Pancreas (tissue), 10 donors: ENCODE measurements at regions not wholly inside any gene's neighbourhood (a gene's known extent, or its start where the extent isn't known, plus 50 kb on each side); places are given as distances from the start of the nearest gene placed in this dataset.

Source experiments
- ATAC-seq, 4 donors: fragments of 200-7000 bp; cut with Tn5 transposase; one replicate each; pipeline versions ENCODE4 v1.8.0 to v1.9.1; 2020; ENCODE audit warnings: mild to moderate bottlenecking in 4 of 4, moderate library complexity in 4 of 4
- DNase-seq, 6 donors: peaks; one replicate each; pipeline ENCODE4 v3.0.0-alpha.2; 2020
- FAIRE-seq: peaks from 2 replicates; lab custom pipeline; 2012; peaks lifted over from hg19 to GRCh38; lab: Jason Lieb, UNC
- H3K27ac ChIP-seq, 4 donors: fragments of 200-600 bp; sonication (generic); 1 replicate in 3 of 4; 2 replicates in 1 of 4; pipeline versions ENCODE4 v1.5.0 to v1.8.0; 2020
- H3K27me3 ChIP-seq, 4 donors: fragments of 200-600 bp; one replicate each; pipeline ENCODE4 v1.8.0; 2021
- H3K36me3 ChIP-seq, 3 donors: fragments of 200-600 bp; sonication (generic) in 1 of 3; one replicate each; pipeline versions ENCODE4 v1.5.0 to v1.8.0; 2020 to 2021
- H3K4me1 ChIP-seq, 3 donors: fragments of 200-600 bp; one replicate each; pipeline ENCODE4 v1.8.0; 2021
- H3K4me3 ChIP-seq, 4 donors: fragments of 200-600 bp; sonication (generic) in 2 of 4; one replicate each; pipeline versions ENCODE4 v1.5.0 to v1.8.0; 2020 to 2021
- H3K9me3 ChIP-seq, 4 donors: fragments of 200-600 bp; one replicate each; pipeline ENCODE4 v1.8.0; 2021
- CTCF ChIP-seq, 4 donors: fragments of 200-600 bp; sonication (generic) in 3 of 4; IDR thresholded peaks; one replicate each; pipeline versions ENCODE4 v1.5.0 to v1.8.0; 2021; ENCODE audit warnings: antibody characterized with exemption in 4 of 4
- WGBS, 2 donors: extraction: QIAGEN DNeasy Blood & Tissue Kit; methylation state at CpG; one replicate each; pipeline ENCODE4 v1.1.7; 2013; 5-methylcytosine and 5-hydroxymethylcytosine counted together
- intact Hi-C, 3 donors: fragments of 100-400 bp; cut with DNase I; formaldehyde crosslinking; loops; one replicate each; pipeline versions ENCODE4 v1.11.1 to v1.14.2; 2022
- donor health status: healthy with polysubstance abuse.
- donor health status: DM: no; HTN: no; CAD: no; lungs with moderate emphysema.
- donor health status: DM: no; HTN: no; CAD: no.
- donor health status: control.
- donor health status: control.
- donor health status: Bipolar disorder and iron deficiency.
- donor health status: DM: yes; HTN: yes; CAD: no.
- donor health status: DM: no; HTN: no; CAD: no.
- donor health status: DM: no; HTN: no; CAD: no.
- donor health status: DM: yes; HTN: yes; CAD: no.

- DNase-seq = no peak
- H3K4me1 ChIP-seq = no peaks in the 10 kb centered on the region
- H3K9me3 ChIP-seq = no peaks in the 10 kb centered on the region
- ATAC-seq = peak in 3 of 4 donors; percentile 20 to 73 (median 26)
- intact Hi-C loops = no loop called here
- no peak for TF ChIP-seq CTCF (IDR thresholded peaks at IDR 0.05)
- no peaks in the 10 kb centered on the region for H3K36me3 ChIP-seq
- FAIRE-seq = no peak
- no peak overlapping the region for H3K27ac ChIP-seq
- H3K4me3 ChIP-seq = no peak overlapping the region
- WGBS, 2 donors = 71 to 77% methylated on average over 8 of the region's 8 CpGs
- no peaks in the 10 kb centered on the region for H3K27me3 ChIP-seq
Measured at GRCh38 chr17:74042744-74043486, 160.6 kb upstream of the RPL38 start.

- DNase-seq (no peak), ATAC-seq (peak in 2 of 4 donors; percentile 11 to 38), FAIRE-seq (no peak)
- H3K27me3 ChIP-seq = no peaks in the 10 kb centered on the region
- no peaks in the 10 kb centered on the region for H3K9me3 ChIP-seq
- H3K36me3 ChIP-seq = no peaks in the 10 kb centered on the region
- no peak overlapping the region for H3K27ac ChIP-seq
- intact Hi-C loops = no loop called here
- 38 to 74% methylated on average over 4 of the region's 4 CpGs for WGBS, 2 donors
- no peak for TF ChIP-seq CTCF (IDR thresholded peaks at IDR 0.05)
- H3K4me3 ChIP-seq = no peak overlapping the region
- no peaks in the 10 kb centered on the region for H3K4me1 ChIP-seq
Measured at GRCh38 chr17:74043976-74044375, 159.5 kb upstream of the RPL38 start.

- no peaks in the 10 kb centered on the region for H3K4me1 ChIP-seq
- H3K9me3 ChIP-seq = no peaks in the 10 kb centered on the region
- no peak for FAIRE-seq
- no peaks in the 10 kb centered on the region for H3K27me3 ChIP-seq
- no peak for DNase-seq
- ATAC-seq = no peak
- H3K4me3 ChIP-seq = no peak overlapping the region
- intact Hi-C loops = no loop called here
- TF ChIP-seq CTCF (IDR thresholded peaks at IDR 0.05) = no peak
- no peaks in the 10 kb centered on the region for H3K36me3 ChIP-seq
- 35 to 50% methylated on average over 16 of the region's 16 CpGs for WGBS, 2 donors
- H3K27ac ChIP-seq = no peak overlapping the region
Measured at GRCh38 chr17:74045608-74046280, 157.7 kb upstream of the RPL38 start.

- no peak overlapping the region for H3K4me3 ChIP-seq
- H3K27me3 ChIP-seq = no peaks in the 10 kb centered on the region
- H3K36me3 ChIP-seq = no peaks in the 10 kb centered on the region
- H3K9me3 ChIP-seq = no peaks in the 10 kb centered on the region
- 53 to 65% methylated on average over 15 of the region's 15 CpGs for WGBS, 2 donors
- TF ChIP-seq CTCF (IDR thresholded peaks at IDR 0.05) = no peak
- intact Hi-C loops = no loop called here
- no peak for ATAC-seq
- H3K4me1 ChIP-seq = no peaks in the 10 kb centered on the region
- DNase-seq = no peak
- no peak overlapping the region for H3K27ac ChIP-seq
- no peak for FAIRE-seq
Measured at GRCh38 chr17:74049167-74049966, 154.1 kb upstream of the RPL38 start.
